SU-DHL-6 (cell line): ENCODE measurements at regions not wholly inside any gene's neighbourhood (a gene's known extent, or its start where the extent isn't known, plus 50 kb on each side); places are given as distances from the start of the nearest gene placed in this dataset.

Experiments
- CTCF ChIP-seq: fragments of 200-600 bp; sonication (generic); IDR thresholded peaks from one replicate; pipeline ENCODE4 v1.5.1; 2017; ENCODE audit warnings: antibody characterized with exemption, mild to moderate bottlenecking, low read length, moderate library complexity; ENCODE audit not compliant: insufficient read depth, poor library complexity, severe bottlenecking
- EZH2phosphoT487 ChIP-seq: fragments of 200-600 bp; sonication (generic), shearing (Covaris generic); conservative IDR thresholded peaks from 2 replicates; pipeline ENCODE4 v1.6.1; 2018; ENCODE audit warnings: mild to moderate bottlenecking, antibody characterized with exemption, low read length, moderate library complexity, mixed read lengths

DNA sequence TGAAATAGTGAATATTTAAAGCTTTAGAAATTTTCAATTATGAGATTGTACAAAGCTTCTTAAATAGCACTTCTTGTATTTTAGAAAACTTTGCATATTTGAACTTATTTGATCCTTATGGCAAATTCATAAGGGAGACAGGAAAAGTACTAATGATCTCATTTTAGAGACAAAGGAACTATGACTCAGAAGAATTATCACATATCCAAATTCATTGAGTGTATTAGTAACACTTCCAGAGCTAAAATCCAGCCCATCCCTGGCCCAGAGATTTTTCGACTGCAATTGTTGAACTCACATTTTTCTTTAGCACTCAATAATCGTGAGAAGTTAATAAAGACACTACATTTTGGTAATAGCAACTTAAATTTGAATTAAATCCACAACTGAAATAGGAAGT lies 704.3 kb downstream of the EPM2A start:
- no peak for TF ChIP-seq CTCF
- no peak for TF ChIP-seq EZH2phosphoT487
